Common myeloid progenitor, CD34-positive (primary cell): ENCODE measurements at regions not wholly inside any gene's neighbourhood (a gene's known extent, or its start where the extent isn't known, plus 50 kb on each side); places are given as distances from the start of the nearest gene placed in this dataset.

ENCODE experiments used
- CTCF ChIA-PET: fragments of 350-600 bp; sonication (Branson Sonifier 250); formaldehyde crosslinking; loops from one replicate; lab custom pipeline; 2021; ENCODE audit warnings: antibody characterized with exemption; lab: Charles Lee
- POLR2A ChIA-PET: fragments of 350-600 bp; sonication (Branson Sonifier 250); formaldehyde crosslinking; loops from one replicate; lab custom pipeline; 2021; ENCODE audit warnings: antibody characterized with exemption; lab: Charles Lee
- DNase-seq, 3 donors: peaks; one replicate each; pipeline versions ENCODE4 v3.0.0 to v3.0.0-alpha.2; 2013
- H3K27ac ChIP-seq, 2 experiments: 1 replicate in 1 of 2; 2 replicates in 1 of 2; pipeline ENCODE4 v1.7.0; 2013; ENCODE audit warnings: inconsistent platforms in 2 of 2, low read length in 2 of 2, mild to moderate bottlenecking in 2 of 2, low read depth in 1 of 2, moderate library complexity in 1 of 2; ENCODE audit not compliant: severe bottlenecking in 2 of 2, insufficient read depth in 1 of 2, poor library complexity in 1 of 2
- H3K27me3 ChIP-seq, 5 experiments: replicated peaks in 2 of 5; 1 replicate in 3 of 5; 2 replicates in 2 of 5; pipeline versions ENCODE4 v1.6.1 to v1.7.0; 2013; ENCODE audit warnings: low read length in 4 of 5, mild to moderate bottlenecking in 2 of 5, moderate library complexity in 2 of 5, inconsistent platforms in 1 of 5; ENCODE audit not compliant: insufficient read depth in 5 of 5, control insufficient read depth in 4 of 5
- H3K36me3 ChIP-seq, 4 experiments: 1 replicate in 2 of 4; 2 replicates in 2 of 4; pipeline versions ENCODE4 v1.6.1 to v1.7.0; 2013; ENCODE audit warnings: low read length in 3 of 4, control low read depth in 1 of 4, mild to moderate bottlenecking in 1 of 4; ENCODE audit not compliant: control insufficient read depth in 4 of 4, insufficient read depth in 4 of 4
- H3K4me1 ChIP-seq, 4 experiments: 1 replicate in 3 of 4; 2 replicates in 1 of 4; pipeline versions ENCODE4 v1.6.1 to v1.7.1; 2013; ENCODE audit warnings: low read length in 3 of 4, mild to moderate bottlenecking in 3 of 4, control low read depth in 1 of 4, inconsistent platforms in 1 of 4, moderate library complexity in 1 of 4; ENCODE audit not compliant: control insufficient read depth in 4 of 4, insufficient read depth in 4 of 4; ENCODE audit errors: control extremely low read depth in 1 of 4
- H3K4me3 ChIP-seq, 7 experiments: 1 replicate in 4 of 7; 2 replicates in 3 of 7; pipeline versions ENCODE4 v1.5.1 to v1.7.0; 2013; ENCODE audit warnings: mild to moderate bottlenecking in 7 of 7, low read length in 6 of 7, moderate library complexity in 6 of 7, inconsistent platforms in 2 of 7, low read depth in 2 of 7, control low read depth in 1 of 7; ENCODE audit not compliant: insufficient read depth in 4 of 7, control insufficient read depth in 1 of 7; ENCODE audit errors: extremely low read depth in 1 of 7
- H3K9me3 ChIP-seq, 5 experiments: 1 replicate in 4 of 5; 2 replicates in 1 of 5; pipeline versions ENCODE4 v1.6.1 to v1.7.1; 2013; ENCODE audit warnings: low read length in 4 of 5, mild to moderate bottlenecking in 2 of 5, inconsistent platforms in 1 of 5, low read depth in 1 of 5, moderate library complexity in 1 of 5; ENCODE audit not compliant: control insufficient read depth in 4 of 5, insufficient read depth in 2 of 5; ENCODE audit errors: control extremely low read depth in 1 of 5
- WGBS: methylation state at CpG from one replicate; pipeline ENCODE4 v1.1.5; 2013; ENCODE audit not compliant: insufficient coverage; 5-methylcytosine and 5-hydroxymethylcytosine counted together

GRCh38 chr9:74334271-74334670, 162.9 kb upstream of the RORB start:
- POLR2A ChIA-PET, result no interaction called here
- Histone ChIP-seq H3K4me1 (peaks cover 32 to 66% (median 51%) of the 10 kb centered on the region in 4 experiments), H3K27ac (no peak overlapping the region), H3K36me3 (no peaks in the 10 kb centered on the region), H3K4me3 (no peak overlapping the region), H3K27me3 (no peaks in the 10 kb centered on the region), H3K9me3 (peaks cover 0 to 3% (median 0%) of the 10 kb centered on the region in 5 experiments)
- DNase-seq, result peak in 2 of 3 donors; percentile 28 to 52
- CTCF ChIA-PET, result interaction anchor here (0.8 kb wide), 1 partner anchor 41 kb away, joined by 3 read pairs; no protein-coding TSS in a partner anchor
- no CpG with 5 or more reads among the region's 2 CpGs for WGBS

GRCh38 chr9:74336161-74336560, 161.0 kb upstream of the RORB start:
- H3K9me3 ChIP-seq, result peaks cover 0 to 3% (median 0%) of the 10 kb centered on the region in 5 experiments
- H3K27me3 ChIP-seq, result no peaks in the 10 kb centered on the region
- DNase-seq, result no peak
- H3K4me1 ChIP-seq, result peaks cover 31 to 48% (median 39%) of the 10 kb centered on the region in 4 experiments
- WGBS, result no CpG with 5 or more reads among the region's 1 CpG
- CTCF ChIA-PET, result no interaction called here
- no peak overlapping the region for H3K27ac ChIP-seq
- POLR2A ChIA-PET, result no interaction called here
- H3K36me3 ChIP-seq, result no peaks in the 10 kb centered on the region
- H3K4me3 ChIP-seq, result no peak overlapping the region

GRCh38 chr9:74348777-74349176, 148.4 kb upstream of the RORB start:
- POLR2A ChIA-PET, result no interaction called here

GRCh38 chr9:74355107-74355506, 142.0 kb upstream of the RORB start:
- Histone ChIP-seq H3K27me3 (no peaks in the 10 kb centered on the region), H3K4me1 (no peaks in the 10 kb centered on the region), H3K9me3 (peaks cover 0 to 3% (median 0%) of the 10 kb centered on the region in 5 experiments), H3K27ac (no peak overlapping the region), H3K4me3 (no peak overlapping the region), H3K36me3 (no peaks in the 10 kb centered on the region)
- POLR2A ChIA-PET, result no interaction called here
- WGBS, result no CpG with 5 or more reads among the region's 2 CpGs
- CTCF ChIA-PET, result no interaction called here
- no peak for DNase-seq

More at GRCh38 chr9:74348777-74349176, 148.4 kb upstream of the RORB start:
- Histone ChIP-seq H3K27ac (no peak overlapping the region), H3K27me3 (no peaks in the 10 kb centered on the region), H3K9me3 (peaks cover 0 to 3% (median 0%) of the 10 kb centered on the region in 5 experiments), H3K36me3 (no peaks in the 10 kb centered on the region), H3K4me3 (no peak overlapping the region), H3K4me1 (no peaks in the 10 kb centered on the region)
- CTCF ChIA-PET, result interaction anchor here (1.3 to 2.0 kb wide), 2 partner anchors 10 to 29 kb away, joined by 4 to 5 read pairs; no protein-coding TSS in a partner anchor
- no peak for DNase-seq
- WGBS, result no CpG with 5 or more reads among the region's 3 CpGs

GRCh38 chr9:74357577-74357976, 139.6 kb upstream of the RORB start:
- CTCF ChIA-PET, result no interaction called here
- no peaks in the 10 kb centered on the region for H3K27me3 ChIP-seq
- DNase-seq, result no peak
- no peak overlapping the region for H3K4me3 ChIP-seq
- no peaks in the 10 kb centered on the region for H3K4me1 ChIP-seq
- POLR2A ChIA-PET, result no interaction called here
- 94% methylated on average over 2 of the region's 2 CpGs for WGBS
- H3K27ac ChIP-seq, result no peak overlapping the region
- peaks cover 0 to 1% (median 0%) of the 10 kb centered on the region in 5 experiments for H3K9me3 ChIP-seq
- no peaks in the 10 kb centered on the region for H3K36me3 ChIP-seq

- no peaks in the 10 kb centered on the region for H3K36me3 ChIP-seq
- 100% methylated on average over 3 of the region's 4 CpGs for WGBS
- CTCF ChIA-PET, result no interaction called here
- no peak overlapping the region for H3K4me3 ChIP-seq
- no peaks in the 10 kb centered on the region for H3K27me3 ChIP-seq
- POLR2A ChIA-PET, result no interaction called here
- DNase-seq, result no peak
- H3K27ac ChIP-seq, result no peak overlapping the region
- no peaks in the 10 kb centered on the region for H3K4me1 ChIP-seq
- H3K9me3 ChIP-seq, result no peaks in the 10 kb centered on the region
These were observed 138.2 kb upstream of the RORB start for GRCh38 chr9:74358959-74359358.

GRCh38 chr9:74361508-74361907, 135.6 kb upstream of the RORB start:
- POLR2A ChIA-PET, result no interaction called here
- Histone ChIP-seq H3K4me3 (no peak overlapping the region), H3K36me3 (no peaks in the 10 kb centered on the region), H3K27ac (no peak overlapping the region), H3K27me3 (no peaks in the 10 kb centered on the region), H3K4me1 (no peaks in the 10 kb centered on the region), H3K9me3 (no peaks in the 10 kb centered on the region)
- WGBS, result 100% methylated on average over 1 of the region's 1 CpG
- CTCF ChIA-PET, result interaction anchor here (1.1 kb wide), 1 partner anchor 11 kb away, joined by 3 read pairs; no protein-coding TSS in a partner anchor
- no peak for DNase-seq
